HG02642 (cell line): ENCODE measurements at regions not wholly inside any gene's neighbourhood (a gene's known extent, or its start where the extent isn't known, plus 50 kb on each side); places are given as distances from the start of the nearest gene placed in this dataset.

Experiments
- ATAC-seq: cut with Tn5 transposase; IDR thresholded peaks from one replicate; pipeline ENCODE4 v1.9.1; 2021; ENCODE audit warnings: mild to moderate bottlenecking; ENCODE audit not compliant: unreplicated experiment, poor library complexity

GRCh38 chr9:13513716-13514444, 234.4 kb upstream of the MPDZ start:
- no peak for ATAC-seq

GRCh38 chr9:13513286-13513685, 233.8 kb upstream of the MPDZ start:
- ATAC-seq, result no peak

GRCh38 chr9:13508681-13509080, 229.2 kb upstream of the MPDZ start:
- ATAC-seq, result no peak

GRCh38 chr9:13508086-13508485, 228.6 kb upstream of the MPDZ start:
- ATAC-seq, result no peak

GRCh38 chr9:13505797-13506196, 226.3 kb upstream of the MPDZ start:
- no peak for ATAC-seq

- no peak for ATAC-seq
Measured at GRCh38 chr9:13503599-13503998, 224.1 kb upstream of the MPDZ start.

GRCh38 chr9:13502484-13502883, 223.0 kb upstream of the MPDZ start:
- no peak for ATAC-seq

- no peak for ATAC-seq
Measured at GRCh38 chr9:13501018-13501417, 221.5 kb upstream of the MPDZ start.

GRCh38 chr9:13500034-13500433, 220.5 kb upstream of the MPDZ start:
- no peak for ATAC-seq

GRCh38 chr9:13493697-13494096, 214.2 kb upstream of the MPDZ start:
- ATAC-seq, result no peak

GRCh38 chr9:13491493-13492424, 212.3 kb upstream of the MPDZ start:
- no peak for ATAC-seq

GRCh38 chr9:13491138-13491492, 211.6 kb upstream of the MPDZ start:
- no peak for ATAC-seq

- ATAC-seq, result no peak
Measured at GRCh38 chr9:13487936-13488335, 208.4 kb upstream of the MPDZ start.

- no peak for ATAC-seq
Measured at GRCh38 chr9:13487498-13487897, 208.0 kb upstream of the MPDZ start.

GRCh38 chr9:13487071-13487470, 207.6 kb upstream of the MPDZ start:
- no peak for ATAC-seq

- ATAC-seq, result no peak
Measured at GRCh38 chr9:13485068-13485596, 205.6 kb upstream of the MPDZ start.

GRCh38 chr9:13484186-13484585, 204.7 kb upstream of the MPDZ start:
- ATAC-seq, result no peak

- no peak for ATAC-seq
Measured at GRCh38 chr9:13481274-13481673, 201.8 kb upstream of the MPDZ start.

- no peak for ATAC-seq
Measured at GRCh38 chr9:13480693-13481092, 201.2 kb upstream of the MPDZ start.

GRCh38 chr9:13479096-13479495, 199.6 kb upstream of the MPDZ start:
- no peak for ATAC-seq

GRCh38 chr9:13478639-13479038, 199.1 kb upstream of the MPDZ start:
- ATAC-seq, result no peak
